ENCODE measurements at regions not wholly inside any gene's neighbourhood (a gene's known extent, or its start where the extent isn't known, plus 50 kb on each side); places are given as distances from the start of the nearest gene placed in this dataset.

GRCh38 chr16:52843381-52843780 is 209.3 kb downstream of the CHD9NB start:
- Histone ChIP-seq H3K27ac (no peak overlapping the region), H3K36me3 (no peaks in the 10 kb centered on the region)
- TF ChIP-seq, protein P1, sequence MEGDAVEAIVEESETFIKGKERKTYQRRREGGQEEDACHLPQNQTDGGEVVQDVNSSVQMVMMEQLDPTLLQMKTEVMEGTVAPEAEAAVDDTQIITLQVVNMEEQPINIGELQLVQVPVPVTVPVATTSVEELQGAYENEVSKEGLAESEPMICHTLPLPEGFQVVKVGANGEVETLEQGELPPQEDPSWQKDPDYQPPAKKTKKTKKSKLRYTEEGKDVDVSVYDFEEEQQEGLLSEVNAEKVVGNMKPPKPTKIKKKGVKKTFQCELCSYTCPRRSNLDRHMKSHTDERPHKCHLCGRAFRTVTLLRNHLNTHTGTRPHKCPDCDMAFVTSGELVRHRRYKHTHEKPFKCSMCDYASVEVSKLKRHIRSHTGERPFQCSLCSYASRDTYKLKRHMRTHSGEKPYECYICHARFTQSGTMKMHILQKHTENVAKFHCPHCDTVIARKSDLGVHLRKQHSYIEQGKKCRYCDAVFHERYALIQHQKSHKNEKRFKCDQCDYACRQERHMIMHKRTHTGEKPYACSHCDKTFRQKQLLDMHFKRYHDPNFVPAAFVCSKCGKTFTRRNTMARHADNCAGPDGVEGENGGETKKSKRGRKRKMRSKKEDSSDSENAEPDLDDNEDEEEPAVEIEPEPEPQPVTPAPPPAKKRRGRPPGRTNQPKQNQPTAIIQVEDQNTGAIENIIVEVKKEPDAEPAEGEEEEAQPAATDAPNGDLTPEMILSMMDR (IDR thresholded peaks at IDR 0.05), result no peak
- no peak for TF ChIP-seq POLR2A (IDR thresholded peaks at IDR 0.05)

GRCh38 chr16:52837251-52837650 is 215.4 kb downstream of the CHD9NB start:
- Histone ChIP-seq H3K27me3 (no peaks in the 10 kb centered on the region), H3K36me3 (no peaks in the 10 kb centered on the region), H3K4me1 (no peaks in the 10 kb centered on the region), H3K27ac (no peak overlapping the region), H3K9me3 (no peaks in the 10 kb centered on the region), H3K4me3 (replicated peaks in 1 of 3) (no peak overlapping the region)
- WGBS, 2 donors, result 40 to 45% methylated on average over 3 of the region's 3 CpGs
- intact Hi-C loops (cut with DNase I), result no loop called here
- no peak for TF ChIP-seq POLR2A (IDR thresholded peaks at IDR 0.05)
- TF ChIP-seq, protein P1 (IDR thresholded peaks at IDR 0.05), result no peak
- DNase-seq, result no peak

More at GRCh38 chr16:52843381-52843780, 209.3 kb downstream of the CHD9NB start:
- Histone ChIP-seq H3K4me3 (replicated peaks in 1 of 3) (no peak overlapping the region), H3K9me3 (no peaks in the 10 kb centered on the region), H3K4me1 (no peaks in the 10 kb centered on the region), H3K27me3 (no peaks in the 10 kb centered on the region)
- intact Hi-C loops (cut with DNase I), result no loop called here
- no peak for DNase-seq

- Histone ChIP-seq H3K9me3 (no peaks in the 10 kb centered on the region), H3K27ac (no peak overlapping the region), H3K27me3 (no peaks in the 10 kb centered on the region), H3K36me3 (no peaks in the 10 kb centered on the region), H3K4me3 (replicated peaks in 1 of 3) (no peak overlapping the region), H3K4me1 (no peaks in the 10 kb centered on the region)
- no peak for TF ChIP-seq POLR2A (IDR thresholded peaks at IDR 0.05)
- TF ChIP-seq, protein P1 (IDR thresholded peaks at IDR 0.05), result no peak
- no peak for DNase-seq
- 53 to 65% methylated on average over 5 of the region's 5 CpGs for WGBS, 2 donors
- intact Hi-C loops (cut with DNase I), result no loop called here
These were observed 217.8 kb downstream of the CHD9NB start for GRCh38 chr16:52834736-52835465.

DNA sequence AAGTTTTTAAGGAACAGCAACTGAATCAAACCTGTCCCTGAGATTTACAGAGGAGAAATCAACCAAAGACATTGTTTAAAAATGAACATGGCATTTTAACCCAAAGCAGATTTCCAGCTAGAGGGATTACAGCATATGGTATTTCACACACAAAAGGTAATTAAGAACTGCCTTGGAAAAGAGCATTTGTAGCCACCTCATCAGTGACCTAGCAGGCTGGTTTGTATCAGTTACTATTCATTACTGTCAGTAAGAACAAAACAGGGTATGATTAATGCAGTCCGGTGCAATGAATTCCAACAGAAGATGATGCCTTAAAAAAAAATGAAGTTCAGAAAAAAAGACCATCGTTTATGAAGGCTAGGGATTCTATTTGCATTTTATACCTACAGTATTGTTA is 219.9 kb downstream of the CHD9NB start:
- intact Hi-C loops (cut with DNase I), result no loop called here
- no peak for DNase-seq
- no peak overlapping the region for H3K27ac ChIP-seq
- H3K9me3 ChIP-seq, result no peaks in the 10 kb centered on the region
- H3K36me3 ChIP-seq, result no peaks in the 10 kb centered on the region
- 71 to 75% methylated on average over 2 of the region's 2 CpGs for WGBS, 2 donors
- no peak overlapping the region for H3K4me3 ChIP-seq (replicated peaks in 1 of 3)
- no peaks in the 10 kb centered on the region for H3K4me1 ChIP-seq
- no peaks in the 10 kb centered on the region for H3K27me3 ChIP-seq
- TF ChIP-seq, protein P1 (IDR thresholded peaks at IDR 0.05), result no peak
- no peak for TF ChIP-seq POLR2A (IDR thresholded peaks at IDR 0.05)

- H3K4me1 ChIP-seq, result no peaks in the 10 kb centered on the region
- no peak overlapping the region for H3K27ac ChIP-seq
- intact Hi-C loops (cut with DNase I), result no loop called here
- no peak for DNase-seq
- TF ChIP-seq, protein P1 (IDR thresholded peaks at IDR 0.05), result no peak
- TF ChIP-seq POLR2A (IDR thresholded peaks at IDR 0.05), result no peak
- no peaks in the 10 kb centered on the region for H3K9me3 ChIP-seq
- H3K27me3 ChIP-seq, result no peaks in the 10 kb centered on the region
- 66 to 69% methylated on average over 4 of the region's 4 CpGs for WGBS, 2 donors
- H3K4me3 ChIP-seq (replicated peaks in 1 of 3), result no peak overlapping the region
- no peaks in the 10 kb centered on the region for H3K36me3 ChIP-seq
These were observed 225.2 kb downstream of the CHD9NB start for GRCh38 chr16:52827456-52827855.
